Testis (tissue), 2 donors: ENCODE measurements at regions not wholly inside any gene's neighbourhood (a gene's known extent, or its start where the extent isn't known, plus 50 kb on each side); places are given as distances from the start of the nearest gene placed in this dataset.
"Not testable (repeated sequence)": the region's sequence is repeated elsewhere in the genome, so short reads cannot be mapped to it uniquely, and the experiment has no call there.

ENCODE experiments used
- DNase-seq: peaks from one replicate; pipeline ENCODE4 v3.0.0-alpha.2; 2019
- H3K27ac ChIP-seq, 2 donors: fragments of 200-600 bp; sonication (generic); one replicate each; pipeline ENCODE4 v1.5.1; 2019
- H3K27me3 ChIP-seq: fragments of 200-600 bp; sonication (generic); one replicate; pipeline ENCODE4 v1.5.1; 2019
- H3K36me3 ChIP-seq: fragments of 200-600 bp; sonication (generic); one replicate; pipeline ENCODE4 v1.5.1; 2017; ENCODE audit warnings: low read depth; ENCODE audit errors: missing control alignments
- H3K4me1 ChIP-seq: fragments of 200-600 bp; sonication (generic); one replicate; pipeline ENCODE4 v1.5.1; 2019
- H3K4me3 ChIP-seq, 2 donors: fragments of 200-600 bp; sonication (generic); one replicate each; pipeline ENCODE4 v1.5.1; 2017 to 2019
- H3K9me3 ChIP-seq: fragments of 200-600 bp; sonication (generic); one replicate; pipeline ENCODE4 v1.5.1; 2017
- CTCF ChIP-seq, 3 experiments: fragments of 450-650 bp in 2 of 3; fragments of 200-600 bp in 1 of 3; sonication (generic) in 1 of 3; IDR thresholded peaks; one replicate each; pipeline ENCODE4 v1.5.1; 2016 to 2019; ENCODE audit warnings: antibody characterized with exemption in 3 of 3, mild to moderate bottlenecking in 2 of 3, moderate library complexity in 1 of 3
- POLR2A ChIP-seq: fragments of 450-650 bp; IDR thresholded peaks from one replicate; pipeline ENCODE4 v1.6.1; 2017; ENCODE audit warnings: antibody characterized with exemption, mild to moderate bottlenecking, moderate library complexity
- WGBS, 2 donors: methylation state at CpG; one replicate each; pipeline ENCODE4 v1.1.5; 2018; 5-methylcytosine and 5-hydroxymethylcytosine counted together
- intact Hi-C: fragments of 100-400 bp; cut with DNase I; formaldehyde crosslinking; loops from one replicate; pipeline ENCODE4 v1.15.1; 2023; ENCODE audit warnings: low total_unique reads

GRCh38 chr21:23930565-23930964, 1676.7 kb downstream of the MRPL39 start:
- Histone ChIP-seq H3K4me3 (no peak overlapping the region), H3K9me3 (no peaks in the 10 kb centered on the region), H3K27me3 (no peaks in the 10 kb centered on the region), H3K36me3 (no peaks in the 10 kb centered on the region), H3K27ac (no peak overlapping the region), H3K4me1 (no peaks in the 10 kb centered on the region)
- intact Hi-C loops: no loop called here
- 72 to 100% methylated on average over 1 of the region's 1 CpG for WGBS, 2 donors
- DNase-seq: no peak
- TF ChIP-seq POLR2A (no peak), CTCF (IDR thresholded peaks at IDR 0.05) (no peak)

- H3K36me3 ChIP-seq, H3K4me3 ChIP-seq, DNase-seq, H3K4me1 ChIP-seq, intact Hi-C loops, H3K27ac ChIP-seq, H3K27me3 ChIP-seq, H3K9me3 ChIP-seq: not testable (repeated sequence)
- 93 to 98% methylated on average over 3 of the region's 3 CpGs for WGBS, 2 donors
Measured at GRCh38 chr21:23926430-23926829, 1680.9 kb downstream of the MRPL39 start.

GRCh38 chr21:23921670-23922418, 1685.4 kb downstream of the MRPL39 start:
- peak overlapping the region in 1 of 2 donors; percentile 15 for H3K4me3 ChIP-seq
- 58 to 75% methylated on average over 8 of the region's 8 CpGs for WGBS, 2 donors
- no peak for TF ChIP-seq CTCF (IDR thresholded peaks at IDR 0.05)
- no peak for TF ChIP-seq POLR2A
- H3K36me3 ChIP-seq: no peaks in the 10 kb centered on the region
- H3K4me1 ChIP-seq: no peaks in the 10 kb centered on the region
- intact Hi-C loops: no loop called here
- H3K9me3 ChIP-seq: no peaks in the 10 kb centered on the region
- H3K27me3 ChIP-seq: no peaks in the 10 kb centered on the region
- H3K27ac ChIP-seq: no peak overlapping the region
- DNase-seq: peak; percentile 19

- H3K27me3 ChIP-seq: no peaks in the 10 kb centered on the region
- TF ChIP-seq CTCF (IDR thresholded peaks at IDR 0.05) (no peak), POLR2A (no peak)
- DNase-seq: no peak
- 87 to 90% methylated on average over 3 of the region's 3 CpGs for WGBS, 2 donors
- no peaks in the 10 kb centered on the region for H3K9me3 ChIP-seq
- H3K4me3 ChIP-seq: no peak overlapping the region
- no peaks in the 10 kb centered on the region for H3K36me3 ChIP-seq
- H3K4me1 ChIP-seq: no peaks in the 10 kb centered on the region
- H3K27ac ChIP-seq: no peak overlapping the region
- intact Hi-C loops: no loop called here
Measured at GRCh38 chr21:23900727-23901126, 1706.6 kb downstream of the MRPL39 start.

GRCh38 chr21:23899561-23899960, 1707.7 kb downstream of the MRPL39 start:
- intact Hi-C loops: no loop called here
- Histone ChIP-seq H3K27me3 (no peaks in the 10 kb centered on the region), H3K4me3 (no peak overlapping the region), H3K36me3 (no peaks in the 10 kb centered on the region), H3K9me3 (no peaks in the 10 kb centered on the region), H3K4me1 (no peaks in the 10 kb centered on the region), H3K27ac (no peak overlapping the region)
- TF ChIP-seq CTCF (IDR thresholded peaks at IDR 0.05) (no peak), POLR2A (no peak)
- no peak for DNase-seq
- WGBS, 2 donors: 92 to 93% methylated on average over 2 of the region's 2 CpGs
